ENCODE measurements at regions not wholly inside any gene's neighbourhood (a gene's known extent, or its start where the extent isn't known, plus 50 kb on each side); places are given as distances from the start of the nearest gene placed in this dataset.

GRCh38 chr2:125450092-125450491 is 1205.9 kb upstream of the GYPC start:
- TF ChIP-seq EZH2 (IDR thresholded peaks at IDR 0.05; ENCODE audit: low read length, missing control alignments), result no peak
- no peak for TF ChIP-seq CTCF (conservative IDR thresholded peaks at IDR 0.05 in 1 of 2, IDR thresholded peaks at IDR 0.05 in 1 of 2; ENCODE audit: low read depth in 1 of 2, low read length in 2 of 2)

All from fibroblast of lung (primary cell).